Effector CD4-positive, alpha-beta T cell (primary cell): ENCODE measurements at regions not wholly inside any gene's neighbourhood (a gene's known extent, or its start where the extent isn't known, plus 50 kb on each side); places are given as distances from the start of the nearest gene placed in this dataset.
A peak's percentile ranks its signal among the peaks of the same experiment; 100 is the strongest.

Source experiments
- DNase-seq: peaks from one replicate; pipeline ENCODE4 v3.0.0-alpha.2; 2020

- DNase-seq, result no peak
Measured at GRCh38 chr9:18236336-18236735, 237.6 kb upstream of the ADAMTSL1 start.

- DNase-seq, result no peak
Measured at GRCh38 chr9:18237776-18238175, 236.2 kb upstream of the ADAMTSL1 start.

- DNase-seq, result no peak
Measured at GRCh38 chr9:18238254-18238653, 235.7 kb upstream of the ADAMTSL1 start.

GRCh38 chr9:18238752-18239447 is 235.1 kb upstream of the ADAMTSL1 start:
- no peak for DNase-seq

GRCh38 chr9:18240213-18240612 is 233.7 kb upstream of the ADAMTSL1 start:
- no peak for DNase-seq

- no peak for DNase-seq
Measured at GRCh38 chr9:18245911-18246310, 228.0 kb upstream of the ADAMTSL1 start.

- no peak for DNase-seq
Measured at GRCh38 chr9:18250053-18250452, 223.9 kb upstream of the ADAMTSL1 start.

GRCh38 chr9:18253950-18254349 is 220.0 kb upstream of the ADAMTSL1 start:
- no peak for DNase-seq

- DNase-seq, result peak; percentile 62
Measured at GRCh38 chr9:18255158-18255629, 218.8 kb upstream of the ADAMTSL1 start.

GRCh38 chr9:18255747-18256146 is 218.2 kb upstream of the ADAMTSL1 start:
- no peak for DNase-seq

- DNase-seq, result no peak
Measured at GRCh38 chr9:18256568-18256967, 217.4 kb upstream of the ADAMTSL1 start.

GRCh38 chr9:18260521-18260920 is 213.4 kb upstream of the ADAMTSL1 start:
- DNase-seq, result no peak

GRCh38 chr9:18261181-18261580 is 212.8 kb upstream of the ADAMTSL1 start:
- DNase-seq, result no peak

GRCh38 chr9:18263377-18263776 is 210.6 kb upstream of the ADAMTSL1 start:
- DNase-seq, result no peak

GRCh38 chr9:18268381-18268780 is 205.6 kb upstream of the ADAMTSL1 start:
- DNase-seq, result no peak

- no peak for DNase-seq
Measured at GRCh38 chr9:18269561-18269960, 204.4 kb upstream of the ADAMTSL1 start.

GRCh38 chr9:18274693-18275092 is 199.3 kb upstream of the ADAMTSL1 start:
- DNase-seq, result no peak

GRCh38 chr9:18275313-18275990 is 198.5 kb upstream of the ADAMTSL1 start:
- DNase-seq, result no peak

- no peak for DNase-seq
Measured at GRCh38 chr9:18281291-18281690, 192.7 kb upstream of the ADAMTSL1 start.

GRCh38 chr9:18294229-18294628 is 179.7 kb upstream of the ADAMTSL1 start:
- no peak for DNase-seq

- DNase-seq, result no peak
Measured at GRCh38 chr9:18296702-18297055, 177.3 kb upstream of the ADAMTSL1 start.

GRCh38 chr9:18297056-18297841 is 176.7 kb upstream of the ADAMTSL1 start:
- no peak for DNase-seq

GRCh38 chr9:18299449-18299848 is 174.5 kb upstream of the ADAMTSL1 start:
- no peak for DNase-seq
